C4-2B (cell line): ENCODE measurements at regions not wholly inside any gene's neighbourhood (a gene's known extent, or its start where the extent isn't known, plus 50 kb on each side); places are given as distances from the start of the nearest gene placed in this dataset.

Source experiments
- CTCF ChIP-seq: fragments of 450-650 bp; conservative IDR thresholded peaks from 2 replicates; pipeline ENCODE4 v1.5.1; 2017; ENCODE audit warnings: mild to moderate bottlenecking
- ZFX ChIP-seq: fragments of 450-650 bp; IDR thresholded peaks from 2 replicates; pipeline ENCODE4 v1.6.1; 2017

- TF ChIP-seq CTCF: no peak
- TF ChIP-seq ZFX: no peak
Observed at GRCh38 chr10:78700413-78700812, 368.4 kb upstream of the ZMIZ1 start.
